ENCODE measurements at regions not wholly inside any gene's neighbourhood (a gene's known extent, or its start where the extent isn't known, plus 50 kb on each side); places are given as distances from the start of the nearest gene placed in this dataset.

GRCh38 chr2:234257859-234258561 lies 207.5 kb downstream of the SPP2 start:
- no peaks in the 10 kb centered on the region for H3K4me1 ChIP-seq (ENCODE audit: insufficient read depth, low read length)
- CTCF ChIA-PET (ENCODE audit: low intra/inter-chr PET ratio, low total read pairs), result interaction anchor here (1.4 to 2.5 kb wide), 2 partner anchors 122 to 281 kb away, joined by 7 to 10 read pairs; no protein-coding TSS in a partner anchor
- DNase-seq (ENCODE audit: low spot score), result peak; percentile 64
- POLR2A ChIA-PET, result no interaction called here
- no peak overlapping the region for H3K27ac ChIP-seq (ENCODE audit: extremely low read length, insufficient read depth, low read length)
- H3K36me3 ChIP-seq (replicated peaks in 1 of 2; ENCODE audit: control insufficient read depth in 1 of 2, insufficient read depth in 2 of 2, low read length in 2 of 2), result no peaks in the 10 kb centered on the region
- H3K27me3 ChIP-seq (ENCODE audit: control insufficient read depth in 1 of 2, insufficient read depth in 2 of 2, low read length in 2 of 2), result no peaks in the 10 kb centered on the region
- no peak overlapping the region for H3K4me2 ChIP-seq (ENCODE audit: low read depth, low read length)
- no peaks in the 10 kb centered on the region for H4K20me1 ChIP-seq (ENCODE audit: insufficient read depth, low read length)
- peak; percentile 37 for FAIRE-seq
- in situ Hi-C loops (cut with HindIII; ENCODE audit: extremely low pct_ligation_motif_present, low pct_unique_long_range_greater_than_20kb), result loop anchor here (10.0 kb wide), 1 partner anchor 283 kb away; no protein-coding TSS in a partner anchor
- no peak overlapping the region for H2AFZ ChIP-seq (ENCODE audit: low read length)
- BruUV-seq (replicated peaks), result no TSS peak
- intact Hi-C loops (cut with micrococcal nuclease; ENCODE audit: unreplicated experiment), result loop anchor here (1.0 kb wide), 2 partner anchors 123 to 282 kb away; no protein-coding TSS in a partner anchor
- ATAC-seq, result peak; percentile 97
- H3K9me3 ChIP-seq (ENCODE audit: low read length), result no peaks in the 10 kb centered on the region
- no peak overlapping the region for H3K4me3 ChIP-seq (replicated peaks in 1 of 3; ENCODE audit: insufficient read depth in 1 of 3, low read depth in 2 of 3, low read length in 3 of 3)
- H3K79me2 ChIP-seq (ENCODE audit: insufficient read depth, low read length), result no peaks in the 10 kb centered on the region
- WGBS (ENCODE audit: low lambda C conversion rate), result 16% methylated on average over 10 of the region's 10 CpGs
- H3K9ac ChIP-seq (ENCODE audit: insufficient read depth, low read depth, low read length), result no peak overlapping the region
- TF ChIP-seq GABPA (IDR thresholded peaks at IDR 0.05; ENCODE audit: low read depth, low read length), result no peak
- peak; percentile 29; the same call in 1 of the 2 replicates for TF ChIP-seq GABPA (CRISPR knock-in tag; IDR thresholded peaks at IDR 0.05; ENCODE audit: low read depth)
- no peak for TF ChIP-seq MEIS2 (CRISPR knock-in tag; IDR thresholded peaks at IDR 0.05)
- TF ChIP-seq TFE3 (CRISPR knock-in tag; IDR thresholded peaks at IDR 0.05), result peak; percentile 43; the same call in 1 of the 2 replicates
- no peak for TF ChIP-seq POGZ (CRISPR knock-in tag; IDR thresholded peaks at IDR 0.05)
- no peak for TF ChIP-seq KLF6 (CRISPR knock-in tag; IDR thresholded peaks at IDR 0.05)
- peak; percentile 74 for TF ChIP-seq FOSL2 (CRISPR knock-in tag; IDR thresholded peaks at IDR 0.05)
- no peak for TF ChIP-seq ZBTB21 (CRISPR knock-in tag; IDR thresholded peaks at IDR 0.05)
- no peak for TF ChIP-seq SETDB1 (CRISPR knock-in tag; IDR thresholded peaks at IDR 0.05; ENCODE audit: borderline replicate concordance)
- TF ChIP-seq ZNF460 (CRISPR knock-in tag; IDR thresholded peaks at IDR 0.05; ENCODE audit: borderline replicate concordance), result no peak
- no peak for TF ChIP-seq GZF1 (CRISPR knock-in tag; IDR thresholded peaks at IDR 0.05)
- TF ChIP-seq ZNF264 (CRISPR knock-in tag; IDR thresholded peaks at IDR 0.05), result no peak
- no peak for TF ChIP-seq TP53 (CRISPR knock-in tag; conservative IDR thresholded peaks at IDR 0.05)
- no peak for TF ChIP-seq DNMT1 (CRISPR knock-in tag; IDR thresholded peaks at IDR 0.05)
- no peak for TF ChIP-seq THAP9 (CRISPR knock-in tag; IDR thresholded peaks at IDR 0.05; ENCODE audit: borderline replicate concordance)
- TF ChIP-seq HMGXB3 (CRISPR knock-in tag; IDR thresholded peaks at IDR 0.05; ENCODE audit: borderline replicate concordance), result no peak
- TF ChIP-seq ZMAT3 (CRISPR knock-in tag; conservative IDR thresholded peaks at IDR 0.05), result no peak

All from HepG2 (cell line).